GM19397 (cell line): ENCODE measurements at regions not wholly inside any gene's neighbourhood (a gene's known extent, or its start where the extent isn't known, plus 50 kb on each side); places are given as distances from the start of the nearest gene placed in this dataset.
A peak's percentile ranks its signal among the peaks of the same experiment; 100 is the strongest.

Source experiments
- ATAC-seq: cut with Tn5 transposase; IDR thresholded peaks from one replicate; pipeline ENCODE4 v1.9.1; 2021; ENCODE audit warnings: mild to moderate bottlenecking, moderate library complexity; ENCODE audit not compliant: unreplicated experiment

DNA sequence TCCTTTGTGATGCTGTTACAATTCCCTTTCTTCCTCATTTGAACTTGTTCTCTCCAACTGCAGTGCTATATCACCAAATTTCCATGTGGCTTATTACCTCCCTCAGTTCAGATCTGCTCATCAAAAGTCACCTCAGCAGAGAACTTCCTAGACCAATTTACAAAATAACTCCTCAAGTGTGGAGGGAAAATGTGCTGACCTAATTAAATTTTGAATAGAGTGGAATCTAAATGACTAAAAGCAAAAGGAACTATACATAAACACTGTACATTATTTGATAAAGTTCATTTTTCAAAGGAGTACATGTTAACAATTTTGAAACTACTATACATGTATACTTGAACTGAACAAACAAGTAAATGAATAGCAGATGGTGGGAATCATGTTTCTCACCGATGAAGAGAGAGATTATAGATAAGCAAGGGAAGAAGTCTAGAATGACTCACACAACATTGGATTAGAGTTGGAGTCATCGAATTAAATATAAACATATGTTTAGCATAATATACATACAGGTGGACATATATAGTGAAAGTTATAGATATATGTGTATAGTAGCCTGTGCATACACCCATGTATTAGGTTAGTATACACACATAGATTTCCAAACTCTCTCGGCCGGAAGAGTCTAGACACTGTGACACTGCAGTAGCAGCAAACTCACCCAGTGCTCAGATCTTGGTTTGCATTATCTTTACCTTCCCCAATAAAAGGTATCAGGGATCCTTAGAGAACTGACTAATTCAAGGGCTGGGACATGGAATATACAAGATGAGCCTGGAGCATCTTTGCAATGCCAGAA is 318.7 kb downstream of the PCDH18 start:
- no peak for ATAC-seq

DNA sequence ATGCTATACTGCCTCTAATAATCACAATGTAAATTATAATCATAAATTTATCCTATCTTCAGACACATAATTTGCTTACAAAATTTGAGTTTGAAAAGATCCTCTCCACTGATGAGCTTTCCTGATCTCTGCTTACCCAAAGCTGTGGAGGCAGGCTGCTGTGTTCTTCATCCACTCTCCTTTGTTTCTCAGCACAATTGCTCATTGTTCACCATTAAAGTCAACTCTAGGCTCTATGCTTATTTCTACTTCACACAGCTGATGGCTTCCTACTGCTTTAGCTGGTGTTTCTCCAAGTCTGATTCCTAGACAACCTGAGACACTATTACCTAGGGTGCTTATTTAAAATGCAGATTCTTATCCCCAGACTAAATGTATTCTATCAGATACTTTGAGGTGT is 319.7 kb downstream of the PCDH18 start:
- no peak for ATAC-seq

DNA sequence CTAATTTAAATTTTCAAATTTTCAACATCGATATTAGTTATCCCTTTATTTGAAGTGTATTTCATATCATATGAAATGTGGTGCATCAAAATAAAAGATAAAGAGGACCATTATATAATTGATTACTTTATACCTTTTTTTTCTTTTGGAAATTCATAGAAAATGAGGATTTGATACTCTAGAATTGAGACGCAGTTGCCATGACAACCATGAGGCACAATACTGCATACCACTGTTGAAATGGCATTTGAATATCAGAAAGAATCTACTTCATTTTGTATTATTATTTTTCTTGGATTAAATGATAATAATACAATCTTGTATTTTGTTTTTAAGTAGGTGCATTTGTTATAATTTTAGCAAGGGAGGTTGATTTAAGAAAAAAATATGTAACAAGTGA is 323.1 kb downstream of the PCDH18 start:
- no peak for ATAC-seq

DNA sequence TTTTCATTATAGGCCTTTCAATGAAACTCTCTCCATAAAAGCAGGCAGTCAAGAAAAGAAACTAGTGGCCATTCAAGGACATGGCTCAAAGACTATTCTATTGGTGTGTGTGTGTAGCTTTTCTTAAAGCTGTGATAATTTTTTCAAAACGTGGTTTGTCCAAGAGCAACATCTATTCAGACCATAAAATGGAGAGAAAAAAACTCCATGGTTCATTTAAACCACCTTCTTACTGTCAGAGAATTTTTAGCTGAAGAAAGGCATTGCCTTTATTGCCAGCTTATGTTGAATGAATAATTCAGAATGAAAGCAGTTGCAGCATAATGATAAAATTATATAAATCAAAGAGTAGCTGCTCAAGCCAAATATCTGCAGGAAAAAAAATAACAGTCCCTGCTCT is 325.5 kb downstream of the PCDH18 start:
- ATAC-seq, result no peak

DNA sequence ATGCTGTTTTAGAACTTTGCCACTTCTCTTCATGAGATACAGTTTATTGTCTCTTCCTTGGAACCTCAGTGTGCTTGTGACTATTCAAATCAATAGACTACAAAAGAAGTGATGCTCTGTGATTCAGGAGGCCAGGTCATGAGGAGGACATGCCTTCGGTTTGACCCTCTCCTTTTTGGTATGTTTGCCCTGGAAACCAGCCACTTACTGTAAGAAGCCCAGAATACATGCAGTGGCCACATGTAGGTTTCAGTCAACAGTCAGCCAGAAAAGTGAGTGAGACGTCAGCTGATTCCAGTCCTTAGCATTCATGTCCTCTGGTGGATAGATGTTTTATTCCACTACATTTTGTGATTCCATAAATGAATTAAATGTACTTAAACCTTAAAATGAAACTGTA is 328.7 kb downstream of the PCDH18 start:
- ATAC-seq, result no peak

DNA sequence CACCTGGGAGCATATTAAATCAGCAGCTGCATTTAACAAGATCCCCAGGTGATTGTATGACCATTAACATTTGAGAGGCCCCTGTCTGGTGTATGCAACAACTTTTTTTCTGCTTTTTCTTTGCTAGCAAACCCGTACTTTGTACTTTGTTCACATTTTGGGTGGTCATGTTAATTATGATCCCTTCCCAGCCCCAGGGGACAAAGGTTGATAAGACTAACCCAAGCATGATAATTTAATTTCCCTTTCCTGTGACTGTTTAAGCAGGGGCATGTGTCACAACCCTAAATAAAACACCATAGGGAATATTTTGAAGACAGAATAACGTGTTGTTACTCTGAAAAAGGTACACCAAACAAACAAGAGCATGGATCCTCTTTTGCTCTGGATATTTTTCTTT is 332.0 kb downstream of the PCDH18 start:
- no peak for ATAC-seq

DNA sequence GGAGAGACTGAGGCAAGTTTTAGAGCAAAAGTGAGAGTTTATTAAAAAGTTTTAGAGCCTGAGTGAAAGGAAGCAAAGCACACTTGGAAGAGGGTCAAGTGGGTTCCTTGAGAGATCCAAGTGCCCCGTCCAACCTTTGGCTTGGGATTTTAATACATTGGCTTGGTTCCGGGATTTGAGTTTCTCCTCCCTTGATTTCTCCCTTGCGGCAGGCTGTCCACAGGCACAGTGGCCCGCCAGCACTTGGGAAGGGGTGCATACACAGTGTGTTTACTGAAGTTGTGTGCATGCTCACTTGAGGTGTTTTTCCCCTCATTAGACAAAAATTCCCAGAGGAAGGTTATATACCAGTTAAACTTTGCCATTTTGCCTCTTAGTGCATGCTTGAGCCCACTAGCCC is 333.5 kb downstream of the PCDH18 start:
- no peak for ATAC-seq

DNA sequence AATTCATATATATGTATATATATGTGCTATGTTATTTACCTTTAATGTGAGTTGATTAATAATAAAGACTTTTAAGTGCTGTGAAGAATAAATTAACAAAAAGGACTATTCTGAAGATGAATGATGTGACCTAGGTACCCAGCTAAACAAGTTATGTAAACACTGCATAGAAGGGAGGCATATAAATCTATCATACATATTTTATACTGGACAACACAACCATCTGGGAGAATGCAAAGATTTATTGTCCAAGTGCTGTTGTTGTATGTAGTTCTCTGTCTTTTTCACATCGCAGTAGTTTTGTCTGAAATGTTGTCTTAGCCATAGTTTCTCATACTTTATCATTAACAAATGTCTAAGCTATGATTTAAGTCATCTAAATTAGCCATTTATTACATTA is 337.6 kb downstream of the PCDH18 start:
- ATAC-seq, result no peak

DNA sequence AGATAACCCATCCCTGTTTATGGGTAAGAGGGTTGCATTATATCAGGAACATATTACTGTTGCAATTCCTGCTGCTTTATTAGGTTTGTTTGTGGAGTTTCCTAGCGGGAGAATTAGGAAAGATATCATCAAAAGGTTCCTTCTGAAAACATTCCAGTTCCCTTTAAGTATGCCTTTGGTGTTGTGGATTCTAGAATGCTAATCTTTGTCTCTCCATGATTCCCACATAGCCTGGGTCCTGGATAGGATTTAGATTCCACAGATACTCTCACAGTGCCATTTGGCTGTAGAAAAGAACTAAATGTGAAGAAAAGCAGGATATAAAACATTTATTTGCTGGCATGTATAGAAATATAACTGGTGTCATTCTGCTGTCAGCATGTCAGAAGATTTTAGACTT is 338.7 kb downstream of the PCDH18 start:
- no peak for ATAC-seq

DNA sequence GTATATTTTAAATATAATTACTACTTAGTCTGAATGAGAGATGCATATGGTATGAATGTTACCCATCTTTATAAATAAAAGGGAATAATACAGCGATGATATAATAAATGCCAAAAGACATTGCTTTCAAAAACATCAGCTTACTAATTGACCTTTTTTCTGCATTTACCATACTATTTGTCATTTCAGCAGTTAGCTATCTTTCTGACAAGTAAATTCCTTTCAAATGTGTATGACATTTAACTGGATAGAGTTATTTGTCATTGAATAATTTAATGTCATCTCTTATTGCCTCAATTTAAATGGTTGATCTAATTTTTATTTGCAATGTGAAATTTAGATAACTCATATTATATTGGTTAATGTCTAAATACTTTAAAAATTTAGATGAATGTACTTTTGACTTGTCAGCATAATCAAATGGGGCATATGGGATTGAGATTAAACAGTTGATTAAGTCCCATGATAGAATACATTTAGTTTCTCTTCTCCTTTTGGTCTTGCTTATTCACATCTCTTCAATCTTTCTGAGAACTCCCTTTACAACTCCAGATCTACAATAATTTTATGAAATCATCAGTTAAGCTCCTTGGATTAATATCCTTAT is 350.9 kb downstream of the PCDH18 start:
- no peak for ATAC-seq

DNA sequence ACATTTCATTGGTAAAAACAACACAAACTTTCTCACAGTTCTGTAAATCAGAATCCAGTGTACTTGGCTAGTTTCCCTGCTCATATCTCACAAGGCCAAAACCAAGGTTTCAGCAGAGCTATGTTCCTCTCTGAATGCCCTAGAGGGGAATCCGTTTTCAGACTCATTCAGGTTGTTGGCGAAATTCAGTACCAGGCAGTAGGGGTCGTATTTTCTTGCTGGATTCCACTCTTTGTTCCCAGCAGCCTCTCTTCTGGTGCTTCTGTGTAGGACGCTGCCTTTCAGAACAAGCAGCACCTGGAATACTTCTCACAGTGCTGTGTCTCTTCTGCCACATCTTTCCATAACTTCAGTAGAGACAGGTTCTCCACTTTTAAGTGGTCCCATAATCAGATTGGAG is 351.9 kb downstream of the PCDH18 start:
- no peak for ATAC-seq

DNA sequence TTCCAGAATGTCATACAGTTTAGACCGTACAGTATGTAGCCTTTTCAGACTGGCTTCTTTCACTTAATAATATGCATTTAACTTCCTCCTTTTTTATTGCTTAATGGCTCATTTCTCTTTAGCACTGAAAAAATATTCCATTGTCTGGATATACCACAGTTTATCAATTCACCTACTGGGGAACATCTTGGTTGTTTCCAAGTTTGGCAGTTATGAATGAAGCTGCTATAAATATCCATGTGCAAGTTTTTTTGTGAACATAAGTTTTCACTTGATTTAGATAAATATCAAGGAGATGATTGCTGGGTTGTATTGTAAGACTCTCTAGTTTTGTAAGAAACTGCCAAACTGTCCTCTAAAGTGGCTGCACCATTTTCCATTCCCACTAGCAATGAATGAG is 375.5 kb downstream of the PCDH18 start:
- ATAC-seq, result no peak

DNA sequence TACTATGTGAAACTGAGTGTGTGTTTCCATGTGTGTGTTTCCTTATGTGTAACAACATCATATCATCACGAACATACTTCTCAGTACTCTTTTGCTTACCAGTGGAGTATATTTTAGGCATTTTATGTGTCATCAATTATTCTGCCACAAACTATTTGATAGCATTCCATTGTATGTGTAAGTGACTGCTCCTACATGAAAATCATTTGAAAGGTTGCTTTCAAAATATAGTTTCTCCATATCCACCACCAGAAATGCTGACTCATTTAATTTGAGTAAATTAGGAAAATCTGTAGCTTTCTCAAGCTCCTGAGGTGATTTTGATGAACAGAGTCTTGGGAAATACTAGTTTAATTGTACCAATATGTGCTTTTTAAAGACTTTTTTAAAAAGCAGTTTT is 376.2 kb downstream of the PCDH18 start:
- ATAC-seq, result no peak

DNA sequence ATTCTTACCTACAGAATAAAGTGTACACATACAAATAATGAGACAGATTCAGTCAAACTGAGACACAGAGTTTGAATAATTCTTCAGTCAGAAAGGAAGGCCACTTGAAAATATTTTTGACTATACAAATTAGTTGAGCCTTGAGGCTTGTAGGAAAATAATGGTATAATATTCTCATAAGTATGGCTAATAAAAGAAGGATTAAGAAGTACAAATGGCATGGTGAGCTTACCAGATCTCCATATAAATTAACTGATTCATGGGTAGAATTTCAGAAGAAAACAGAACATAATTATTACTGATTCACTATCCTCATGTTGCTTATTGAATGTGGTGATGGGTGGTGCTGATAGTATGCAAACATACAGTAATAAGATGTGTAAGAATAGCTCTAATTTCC is 401.1 kb downstream of the PCDH18 start:
- no peak for ATAC-seq

DNA sequence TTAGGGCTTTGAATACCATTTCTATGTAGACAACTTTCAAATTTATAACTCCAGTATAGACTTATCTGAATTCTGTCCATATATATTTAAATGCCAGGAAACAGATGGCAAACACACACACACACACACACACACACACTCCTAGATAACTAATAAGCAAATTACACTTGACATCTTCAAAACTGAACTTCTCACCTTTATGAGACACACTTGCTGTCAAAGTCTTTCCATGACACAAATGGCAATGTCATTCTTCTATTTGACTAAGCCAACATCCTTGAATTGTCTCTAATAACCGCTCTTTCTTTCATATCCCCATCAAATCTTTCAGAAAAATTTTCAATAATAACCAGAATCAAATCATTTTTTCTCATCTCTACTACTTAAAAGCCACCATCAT is 402.4 kb downstream of the PCDH18 start:
- no peak for ATAC-seq

DNA sequence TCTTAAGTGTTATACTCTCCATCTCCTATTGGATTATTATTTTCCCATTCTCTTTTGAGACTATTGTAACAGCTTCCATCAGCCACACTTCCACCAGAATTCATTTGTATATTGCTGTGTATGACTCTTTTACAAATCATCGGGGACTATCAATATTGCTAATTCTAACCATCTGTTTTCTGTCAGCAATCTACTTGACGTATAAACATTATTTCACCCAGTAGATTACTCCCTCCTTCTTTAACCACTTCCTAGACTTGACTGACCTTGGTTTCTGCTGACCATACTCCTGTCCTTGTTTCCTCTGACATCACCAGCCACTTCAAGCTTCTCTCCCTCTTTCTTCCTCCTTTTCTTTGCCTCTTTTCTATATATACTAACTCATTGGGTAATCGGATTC is 402.9 kb downstream of the PCDH18 start:
- no peak for ATAC-seq

DNA sequence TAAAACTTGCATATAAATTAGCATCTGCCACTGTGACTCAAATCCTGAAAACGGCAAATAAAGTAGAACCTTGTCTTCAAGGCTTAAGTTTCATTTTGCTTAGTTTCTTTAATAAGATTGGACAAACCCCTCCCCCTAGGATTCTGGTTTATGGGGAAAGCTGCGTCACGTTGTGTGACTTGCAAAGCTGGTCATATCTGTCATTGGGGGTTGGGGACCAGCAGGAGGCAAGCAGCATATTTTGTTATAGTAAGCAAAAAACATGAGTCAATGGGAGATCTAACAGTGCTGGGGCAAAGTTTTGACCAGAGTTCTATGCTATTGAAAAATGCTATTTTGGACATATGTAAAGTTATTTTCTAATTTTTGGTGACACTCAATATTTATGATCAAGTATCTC is 407.3 kb downstream of the PCDH18 start:
- no peak for ATAC-seq

DNA sequence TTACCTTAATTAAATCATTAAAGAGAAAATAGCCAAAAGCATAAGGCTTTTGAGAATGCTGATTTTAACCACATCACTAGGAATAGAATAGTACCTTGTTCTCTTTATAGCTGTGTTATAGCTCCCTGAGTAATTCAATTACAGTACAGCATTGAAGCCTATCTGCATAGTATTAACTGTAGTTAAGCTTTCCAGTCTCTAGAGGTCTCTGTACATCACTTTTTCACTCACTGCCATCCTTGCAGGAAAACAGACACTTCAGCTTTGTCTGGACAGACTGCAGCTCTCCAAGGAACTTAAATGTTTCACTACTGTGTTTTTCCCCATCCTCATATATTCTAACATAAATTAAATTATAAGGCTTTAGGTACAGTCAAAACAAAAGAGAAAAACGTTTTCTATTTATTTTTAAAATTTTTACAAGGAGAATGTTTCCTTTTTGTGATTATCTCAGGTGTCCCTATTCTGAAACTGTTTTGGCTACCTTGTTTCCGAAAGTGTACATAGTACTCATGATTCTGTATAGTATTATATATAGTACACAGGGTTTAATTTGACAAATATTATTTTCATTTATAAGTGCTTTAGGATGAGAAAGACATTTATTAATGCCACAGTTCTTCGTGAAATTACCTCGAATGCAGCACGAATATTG is 407.9 kb downstream of the PCDH18 start:
- ATAC-seq, result peak; percentile 85

DNA sequence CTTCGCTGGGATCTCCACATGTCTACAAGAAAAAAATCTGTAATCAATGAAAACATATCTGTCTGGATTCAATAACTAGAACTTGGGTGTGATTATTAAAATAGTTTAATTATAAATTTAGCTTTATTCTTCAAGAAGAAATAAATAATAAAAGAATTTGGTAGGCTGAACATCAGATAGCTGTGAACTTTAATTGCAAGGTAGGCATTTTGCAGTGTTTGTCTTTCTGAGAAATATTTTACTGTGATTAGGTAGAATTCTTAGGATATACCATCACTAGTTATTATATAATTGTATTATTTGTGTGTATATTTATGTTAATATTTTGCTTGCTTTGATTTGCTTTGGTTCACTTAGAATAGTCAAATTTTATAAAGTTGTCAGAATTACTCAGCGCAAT is 409.4 kb downstream of the PCDH18 start:
- ATAC-seq, result no peak

DNA sequence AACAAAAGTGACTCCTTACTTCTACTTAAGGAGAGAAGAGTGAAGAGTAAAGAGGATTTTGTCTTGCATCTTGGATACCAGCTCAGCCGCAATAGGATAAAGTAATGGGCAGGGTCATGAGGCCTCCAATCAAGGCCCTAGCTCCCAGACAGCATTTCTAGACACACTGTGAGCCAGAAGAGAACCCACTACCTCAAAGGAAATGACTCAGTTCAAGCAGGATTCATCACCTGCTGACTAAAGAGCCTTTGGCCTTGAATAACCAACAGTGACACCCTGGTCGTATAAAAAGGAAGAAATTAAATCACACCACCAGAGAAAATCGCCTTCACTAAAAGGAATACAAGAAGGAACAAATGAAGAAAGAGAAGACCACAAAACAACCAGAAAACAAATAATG is 416.1 kb downstream of the PCDH18 start:
- no peak for ATAC-seq

DNA sequence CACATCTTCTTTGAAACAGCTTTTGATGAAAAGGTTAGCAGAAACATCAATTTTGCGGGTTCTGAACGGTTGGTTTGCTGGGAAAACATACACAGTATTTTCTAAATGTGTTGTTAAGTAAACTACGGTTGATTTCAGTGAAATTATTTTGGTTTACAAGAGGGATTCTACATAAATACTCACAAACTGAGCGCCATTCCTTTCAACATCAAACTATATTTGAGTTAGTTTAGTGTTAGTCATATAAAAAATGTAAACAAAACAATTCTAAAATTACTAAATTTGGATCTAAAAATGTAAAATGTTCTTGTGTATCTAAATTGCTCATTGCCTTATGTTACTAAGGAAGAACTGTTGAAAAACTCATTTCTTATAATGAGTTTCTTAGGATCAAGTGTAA is 425.6 kb downstream of the PCDH18 start:
- no peak for ATAC-seq

DNA sequence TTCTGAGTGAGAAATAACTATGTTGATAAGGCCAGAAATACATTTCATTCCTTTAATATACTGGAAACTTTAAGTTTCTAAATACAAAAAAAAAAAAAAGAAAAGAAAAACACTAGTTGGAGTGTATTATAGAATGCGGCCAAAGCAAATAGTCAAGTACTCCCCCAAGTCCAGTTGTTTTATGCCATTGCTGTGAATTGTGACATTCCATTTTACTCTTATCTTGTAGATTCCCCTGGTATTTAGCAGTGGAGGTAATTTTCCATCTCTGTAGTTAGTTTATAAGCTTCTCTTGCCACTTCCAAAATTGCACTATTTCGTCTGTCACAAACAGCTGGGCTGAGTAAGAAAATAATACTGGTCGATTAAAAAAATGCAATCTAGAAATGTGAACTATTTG is 426.0 kb downstream of the PCDH18 start:
- no peak for ATAC-seq
